ENCODE measurements at regions not wholly inside any gene's neighbourhood (a gene's known extent, or its start where the extent isn't known, plus 50 kb on each side); places are given as distances from the start of the nearest gene placed in this dataset.

DNA sequence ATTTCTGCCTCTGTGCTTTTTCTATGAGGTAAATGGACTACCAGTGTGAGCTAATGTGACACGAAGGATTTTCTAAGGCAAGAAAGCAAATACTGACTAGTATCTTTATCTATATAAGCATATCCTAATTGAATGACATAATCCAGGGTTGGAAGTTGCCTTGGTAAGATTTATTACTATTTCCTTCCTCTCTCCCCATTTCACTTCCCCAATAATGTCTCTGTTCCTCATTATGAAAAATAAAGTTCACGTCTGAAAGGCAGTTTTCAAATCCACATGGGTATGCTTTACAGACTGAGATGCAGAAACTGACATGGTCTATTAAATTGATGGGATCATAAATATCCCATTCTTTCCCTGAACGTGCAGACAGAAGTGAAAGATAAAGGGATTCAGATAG, 86.0 kb downstream of the DTWD1 start:
- DNase-seq: no peak
- Mint-ChIP-seq H3K36me3 (peaks cover 5 to 6% of the 10 kb centered on the region in 2 donors), H3K27ac (no peak overlapping the region), H3K4me1 (peaks cover 0 to 3% of the 10 kb centered on the region in 2 donors), H3K9me3 (peaks cover 18 to 23% of the 10 kb centered on the region in 2 donors), H3K27me3 (no peaks in the 10 kb centered on the region), H3K4me3 (no peak overlapping the region)
- peak; percentile 53 to 78 for ATAC-seq (replicated peaks)

DNA sequence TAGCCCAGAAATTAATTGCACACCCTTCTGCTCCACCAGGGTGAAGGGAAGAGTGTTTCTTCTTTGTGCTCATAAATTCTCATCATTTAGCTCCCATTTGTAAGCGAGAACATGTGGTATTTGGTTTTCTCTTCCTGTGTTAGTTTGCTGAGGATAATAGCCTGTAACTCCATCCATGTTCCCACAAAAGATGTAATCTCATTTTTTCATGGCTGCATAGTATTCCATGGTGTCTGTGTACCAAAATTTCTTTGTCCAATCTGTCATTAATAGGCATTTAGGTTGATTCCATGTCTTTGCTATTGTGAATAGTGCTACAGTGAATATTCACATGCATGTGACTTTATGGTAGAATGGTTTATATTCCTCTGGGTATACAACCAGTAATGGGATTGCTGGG, 86.8 kb downstream of the DTWD1 start:
- ATAC-seq (replicated peaks): no peak
- H3K36me3 Mint-ChIP-seq: peaks cover 5 to 6% of the 10 kb centered on the region in 2 donors
- no peak overlapping the region for H3K27ac Mint-ChIP-seq
- H3K9me3 Mint-ChIP-seq: peaks cover 18 to 23% of the 10 kb centered on the region in 2 donors
- DNase-seq: no peak
- H3K4me1 Mint-ChIP-seq: peaks cover 0 to 3% of the 10 kb centered on the region in 2 donors
- H3K27me3 Mint-ChIP-seq: no peaks in the 10 kb centered on the region
- no peak overlapping the region for H3K4me3 Mint-ChIP-seq

DNA sequence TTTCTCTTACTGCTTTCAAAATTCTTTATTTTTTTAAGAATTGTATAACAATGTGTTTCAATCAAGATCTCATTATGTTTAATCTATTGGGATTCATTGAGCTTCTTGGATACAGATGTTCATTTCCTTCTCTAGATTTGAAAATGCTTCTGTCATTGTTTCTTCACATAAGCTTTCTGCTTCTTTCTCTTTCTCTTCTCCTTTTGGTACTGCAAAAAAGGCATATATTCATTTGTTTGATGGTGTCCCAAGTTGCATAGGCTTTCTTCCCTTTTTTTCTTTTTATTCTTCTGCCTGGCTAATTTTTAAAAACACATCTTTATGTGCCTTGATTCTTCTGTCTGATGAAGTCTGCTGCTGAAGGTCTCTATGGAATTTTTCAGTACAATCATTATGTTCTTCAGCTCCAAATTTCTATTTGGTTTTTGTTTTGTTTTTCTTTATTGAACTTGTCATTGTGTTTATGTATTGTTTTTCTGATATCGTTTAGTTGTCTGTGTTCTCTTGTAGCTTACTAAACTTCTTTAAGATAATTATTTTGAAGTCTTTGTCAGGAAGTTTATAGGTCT, 88.9 kb downstream of the DTWD1 start:
- peaks cover 22 to 23% of the 10 kb centered on the region in 2 donors for H3K9me3 Mint-ChIP-seq
- peaks cover 0 to 9% of the 10 kb centered on the region in 2 donors for H3K27me3 Mint-ChIP-seq
- peaks cover 0 to 5% of the 10 kb centered on the region in 2 donors for H3K4me1 Mint-ChIP-seq
- ATAC-seq (replicated peaks) (no peak), DNase-seq (no peak)
- H3K36me3 Mint-ChIP-seq: peaks cover 5 to 6% of the 10 kb centered on the region in 2 donors
- no peak overlapping the region for H3K4me3 Mint-ChIP-seq
- no peak overlapping the region for H3K27ac Mint-ChIP-seq

DNA sequence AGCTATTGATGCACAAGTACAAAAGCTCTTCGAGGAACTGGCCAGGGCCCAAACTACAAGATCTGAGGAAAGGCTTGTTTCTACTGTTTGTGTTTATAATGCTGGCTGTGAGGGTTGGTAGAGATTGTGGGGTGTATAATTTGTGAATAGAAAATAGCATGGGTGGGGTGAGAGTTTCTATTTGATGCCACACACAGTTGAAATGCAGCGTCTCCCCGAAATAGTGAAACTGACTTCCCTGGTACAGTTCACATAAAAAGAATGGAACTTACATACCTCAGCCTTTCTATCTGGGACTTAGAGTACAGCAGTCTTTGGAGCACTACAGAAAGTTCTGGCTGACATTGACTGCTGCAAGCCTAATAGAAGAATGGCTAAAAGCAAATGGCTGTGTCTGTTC, 91.3 kb downstream of the DTWD1 start:
- Mint-ChIP-seq H3K4me1 (peaks cover 6 to 7% of the 10 kb centered on the region in 2 donors), H3K36me3 (peaks cover 5 to 6% of the 10 kb centered on the region in 2 donors), H3K4me3 (no peak overlapping the region), H3K27me3 (peaks cover 0 to 9% of the 10 kb centered on the region in 2 donors), H3K27ac (no peak overlapping the region), H3K9me3 (peaks cover 22 to 25% of the 10 kb centered on the region in 2 donors)
- ATAC-seq (replicated peaks) (no peak), DNase-seq (no peak)

DNA sequence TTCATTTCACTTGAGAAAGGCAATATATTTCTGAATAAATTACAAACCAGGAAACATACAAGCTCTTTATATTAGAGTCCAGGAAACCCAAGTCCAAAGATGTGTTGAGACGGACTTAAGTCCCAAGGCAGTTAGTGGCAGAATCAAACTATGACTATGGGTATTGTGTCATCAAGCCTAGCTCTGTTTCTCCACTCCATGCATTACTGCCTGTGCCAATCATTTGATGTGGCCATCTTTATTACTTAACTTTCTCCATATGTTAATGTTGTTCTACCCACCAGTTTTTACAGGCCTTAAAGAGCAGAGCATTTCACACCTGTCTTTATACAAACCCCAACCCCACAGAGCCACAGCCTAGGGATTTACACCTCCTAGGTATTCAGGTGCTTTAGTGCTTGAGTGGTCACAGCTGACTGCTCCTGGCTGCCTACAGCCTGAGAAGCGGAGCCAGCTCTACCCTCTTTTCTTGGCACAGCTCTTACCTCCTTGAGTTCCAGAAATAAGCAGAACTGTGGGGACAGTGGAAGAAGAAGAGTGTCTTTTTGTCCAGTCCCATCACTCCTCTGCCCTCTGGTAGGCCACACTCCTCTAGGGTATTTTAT, 92.1 kb downstream of the DTWD1 start:
- Mint-ChIP-seq H3K9me3 (peaks cover 22 to 23% of the 10 kb centered on the region in 2 donors), H3K27ac (no peak overlapping the region), H3K27me3 (peaks cover 0 to 9% of the 10 kb centered on the region in 2 donors), H3K4me3 (no peak overlapping the region), H3K36me3 (peaks cover 5 to 6% of the 10 kb centered on the region in 2 donors), H3K4me1 (peaks cover 6 to 7% of the 10 kb centered on the region in 2 donors)
- DNase-seq (no peak), ATAC-seq (replicated peaks) (no peak)

DNA sequence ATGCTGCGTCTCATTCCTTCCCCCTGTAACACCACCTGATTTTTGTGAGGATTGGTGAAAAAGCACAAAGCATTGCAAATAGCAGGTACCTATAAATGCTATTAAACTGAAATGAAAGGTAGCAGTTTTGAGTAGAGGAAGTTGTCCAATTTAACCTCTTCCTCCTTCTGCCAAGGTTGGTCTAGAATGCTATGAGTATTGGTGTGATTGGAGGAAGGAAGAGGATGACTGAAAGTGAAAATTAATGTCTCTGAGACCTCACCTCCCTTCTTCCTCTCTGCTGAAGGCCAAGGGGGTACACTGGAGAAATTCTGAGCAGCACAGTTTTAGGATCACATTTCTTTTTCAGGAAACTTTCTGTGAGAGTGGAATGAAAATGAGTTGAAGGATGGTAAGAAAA, 94.4 kb downstream of the DTWD1 start:
- peak; percentile 42 to 46 for ATAC-seq (replicated peaks)
- no peak for DNase-seq
- peaks cover 9 to 11% of the 10 kb centered on the region in 2 donors for H3K9me3 Mint-ChIP-seq
- H3K36me3 Mint-ChIP-seq: peaks cover 2 to 5% of the 10 kb centered on the region in 2 donors
- H3K27ac Mint-ChIP-seq: peak overlapping the region; percentile 27
- H3K27me3 Mint-ChIP-seq: peaks cover 0 to 9% of the 10 kb centered on the region in 2 donors
- peaks cover 6 to 7% of the 10 kb centered on the region in 2 donors for H3K4me1 Mint-ChIP-seq
- H3K4me3 Mint-ChIP-seq: no peak overlapping the region

DNA sequence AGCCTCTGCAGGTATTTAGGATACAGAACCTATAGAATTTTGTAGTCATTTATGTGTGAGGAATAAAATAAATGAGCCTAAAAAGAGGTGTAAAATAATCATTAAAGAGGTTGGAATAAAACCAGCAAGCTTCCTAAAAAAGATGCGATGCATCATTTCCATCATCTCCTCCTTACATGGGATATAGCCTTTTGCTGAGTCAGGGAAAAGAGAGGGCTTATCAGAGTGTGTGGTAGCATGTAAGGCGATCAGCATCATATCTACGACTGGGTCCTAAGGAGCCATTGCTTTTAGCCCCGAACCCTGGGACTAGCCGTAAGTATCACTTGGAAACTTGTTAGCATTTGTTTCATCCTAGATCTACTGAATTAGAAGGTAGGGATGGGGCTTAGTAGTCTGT, 94.9 kb downstream of the DTWD1 start:
- Mint-ChIP-seq H3K36me3 (peaks cover 2 to 5% of the 10 kb centered on the region in 2 donors), H3K27me3 (peaks cover 0 to 9% of the 10 kb centered on the region in 2 donors), H3K9me3 (peaks cover 9 to 11% of the 10 kb centered on the region in 2 donors), H3K4me1 (peaks cover 6 to 7% of the 10 kb centered on the region in 2 donors), H3K27ac (no peak overlapping the region), H3K4me3 (no peak overlapping the region)
- no peak for DNase-seq
- no peak for ATAC-seq (replicated peaks)

DNA sequence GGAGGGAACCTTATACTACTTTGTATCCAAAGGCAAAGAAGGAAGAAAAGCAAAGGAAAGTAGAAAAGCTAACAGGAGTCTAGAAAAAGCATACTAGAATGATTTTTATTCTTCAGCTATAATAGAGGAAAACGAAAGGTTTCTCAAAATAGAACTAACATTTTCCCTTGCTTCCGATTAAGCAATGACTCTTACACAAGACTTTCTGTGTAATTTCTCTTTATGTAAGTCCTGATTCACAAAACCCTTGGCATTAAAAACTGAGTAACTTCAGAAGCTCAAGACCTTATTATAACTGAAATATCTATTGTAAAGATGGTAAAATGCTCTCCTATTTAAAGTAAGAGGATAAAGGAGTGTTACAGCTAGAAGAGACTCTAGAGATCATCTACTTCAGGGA, 97.4 kb downstream of the DTWD1 start:
- peaks cover 6 to 7% of the 10 kb centered on the region in 2 donors for H3K4me1 Mint-ChIP-seq
- DNase-seq (no peak), ATAC-seq (replicated peaks) (no peak)
- peaks cover 2 to 4% of the 10 kb centered on the region in 2 donors for H3K9me3 Mint-ChIP-seq
- H3K27ac Mint-ChIP-seq: no peak overlapping the region
- H3K36me3 Mint-ChIP-seq: no peaks in the 10 kb centered on the region
- H3K27me3 Mint-ChIP-seq: peaks cover 7 to 9% of the 10 kb centered on the region in 2 donors
- H3K4me3 Mint-ChIP-seq: no peak overlapping the region

DNA sequence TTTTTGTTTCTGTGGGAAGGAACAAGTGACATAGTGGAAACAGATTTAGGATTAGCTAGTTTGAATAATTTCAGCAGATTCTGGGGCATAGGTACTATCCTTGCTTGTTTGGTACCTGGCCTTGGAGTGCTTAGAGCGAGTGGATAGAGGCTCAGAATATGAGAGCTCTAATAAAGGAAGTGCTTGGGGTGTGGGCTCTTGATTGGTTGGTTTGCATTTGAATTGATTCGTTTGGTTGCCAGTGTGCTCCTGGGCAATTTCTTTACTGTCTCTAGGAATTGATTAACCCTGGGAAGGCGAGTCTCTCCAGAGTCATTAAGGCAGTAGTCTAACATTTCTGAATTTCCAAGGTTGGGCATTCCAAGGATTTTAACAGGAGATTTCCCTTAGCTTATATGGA, 98.0 kb downstream of the DTWD1 start:
- DNase-seq (no peak), ATAC-seq (replicated peaks) (no peak)
- Mint-ChIP-seq H3K9me3 (peaks cover 1 to 2% of the 10 kb centered on the region in 2 donors), H3K36me3 (no peaks in the 10 kb centered on the region), H3K27me3 (peaks cover 5 to 7% of the 10 kb centered on the region in 2 donors), H3K27ac (no peak overlapping the region), H3K4me1 (peaks cover 6 to 7% of the 10 kb centered on the region in 2 donors), H3K4me3 (no peak overlapping the region)

DNA sequence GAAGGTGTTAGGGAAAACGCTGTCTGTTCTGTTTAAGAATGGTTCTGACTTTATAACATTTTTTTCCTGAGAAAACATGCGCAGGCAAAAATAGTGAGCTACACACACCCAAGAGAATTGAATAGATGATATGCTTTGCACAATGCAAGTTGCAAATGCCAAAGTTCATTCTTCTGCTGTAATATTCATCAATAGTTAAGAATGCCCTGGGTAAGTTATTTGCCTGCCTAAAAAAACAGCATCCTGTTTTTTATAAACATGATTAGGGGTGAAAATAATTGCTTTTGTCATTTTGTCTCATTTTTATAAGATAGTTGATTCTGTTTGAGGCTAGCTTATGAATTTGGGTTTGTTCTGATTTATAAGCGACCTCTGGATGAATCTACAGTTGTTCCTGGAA, 99.4 kb downstream of the DTWD1 start:
- H3K36me3 Mint-ChIP-seq: no peaks in the 10 kb centered on the region
- H3K4me3 Mint-ChIP-seq: no peak overlapping the region
- no peak overlapping the region for H3K27ac Mint-ChIP-seq
- peaks cover 3 to 4% of the 10 kb centered on the region in 2 donors for H3K9me3 Mint-ChIP-seq
- ATAC-seq (replicated peaks) (no peak), DNase-seq (no peak)
- peaks cover 3 to 4% of the 10 kb centered on the region in 2 donors for H3K4me1 Mint-ChIP-seq
- peaks cover 4 to 7% of the 10 kb centered on the region in 2 donors for H3K27me3 Mint-ChIP-seq

DNA sequence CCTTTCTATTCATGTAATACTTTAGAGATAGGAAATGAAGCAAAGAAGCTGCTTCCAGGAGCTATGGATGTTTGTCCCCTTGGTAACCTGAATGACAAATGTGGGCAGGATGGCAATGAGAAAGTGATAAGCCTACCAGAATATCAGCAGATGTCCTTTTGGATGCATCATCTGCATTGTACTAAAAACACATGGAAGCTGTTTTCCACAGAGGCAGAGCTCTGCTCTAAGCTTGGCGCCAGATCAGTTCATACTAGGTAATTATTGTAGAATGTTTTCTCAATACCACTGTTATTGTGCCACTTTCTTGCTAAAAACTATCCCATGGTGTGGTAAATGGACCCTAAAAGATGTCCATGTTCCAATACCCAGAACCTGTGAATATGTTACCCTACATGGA, 100.2 kb downstream of the DTWD1 start:
- no peak for DNase-seq
- no peak overlapping the region for H3K27ac Mint-ChIP-seq
- no peaks in the 10 kb centered on the region for H3K4me1 Mint-ChIP-seq
- peaks cover 10 to 11% of the 10 kb centered on the region in 2 donors for H3K9me3 Mint-ChIP-seq
- H3K4me3 Mint-ChIP-seq: no peak overlapping the region
- no peak for ATAC-seq (replicated peaks)
- H3K36me3 Mint-ChIP-seq: no peaks in the 10 kb centered on the region
- H3K27me3 Mint-ChIP-seq: peaks cover 4 to 7% of the 10 kb centered on the region in 2 donors

DNA sequence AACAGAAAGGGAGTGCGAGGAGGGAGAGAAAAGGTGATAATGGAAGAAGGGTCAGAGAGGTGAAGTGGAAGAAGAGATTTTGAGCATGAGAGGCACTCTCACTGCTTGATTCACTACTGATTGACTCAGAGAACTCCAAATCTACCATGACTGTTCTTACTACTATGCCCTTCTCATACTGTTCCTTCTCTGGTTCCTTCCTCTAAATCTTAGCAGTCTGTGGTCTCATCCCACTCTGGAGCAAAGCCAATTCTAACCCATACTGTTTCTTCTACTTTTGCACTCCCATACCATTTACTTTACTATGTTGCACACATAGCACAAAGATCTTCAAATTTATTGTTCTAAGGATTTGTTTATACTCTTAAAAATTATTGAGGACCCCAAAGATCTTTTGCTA, 100.8 kb downstream of the DTWD1 start:
- no peaks in the 10 kb centered on the region for H3K4me1 Mint-ChIP-seq
- ATAC-seq (replicated peaks) (no peak), DNase-seq (no peak)
- H3K9me3 Mint-ChIP-seq: peaks cover 13 to 16% of the 10 kb centered on the region in 2 donors
- H3K4me3 Mint-ChIP-seq: no peak overlapping the region
- H3K27ac Mint-ChIP-seq: no peak overlapping the region
- peaks cover 4 to 7% of the 10 kb centered on the region in 2 donors for H3K27me3 Mint-ChIP-seq
- H3K36me3 Mint-ChIP-seq: peaks cover 0 to 2% of the 10 kb centered on the region in 2 donors

DNA sequence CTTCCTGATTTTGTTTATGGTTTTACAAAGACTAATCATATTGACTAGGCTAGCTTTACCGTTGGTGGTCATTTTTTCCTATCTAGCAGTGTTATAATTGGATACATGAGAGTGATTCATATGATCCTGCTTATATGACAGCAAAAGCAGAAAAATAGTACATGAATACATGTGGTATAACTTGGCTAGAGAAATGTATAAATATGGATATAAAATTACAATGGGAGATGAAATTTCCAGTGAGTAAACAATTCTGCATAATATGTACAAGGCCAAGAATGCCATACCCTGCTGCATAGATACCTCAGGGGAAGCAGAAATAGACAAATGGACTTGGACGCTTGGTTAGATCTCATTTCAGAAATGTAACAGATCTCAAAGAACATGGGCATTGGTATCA, 103.1 kb downstream of the DTWD1 start:
- H3K9me3 Mint-ChIP-seq: peaks cover 16 to 18% of the 10 kb centered on the region in 2 donors
- ATAC-seq (replicated peaks): no peak
- no peaks in the 10 kb centered on the region for H3K4me1 Mint-ChIP-seq
- no peak overlapping the region for H3K4me3 Mint-ChIP-seq
- peaks cover 4 to 7% of the 10 kb centered on the region in 2 donors for H3K27me3 Mint-ChIP-seq
- H3K36me3 Mint-ChIP-seq: peaks cover 0 to 2% of the 10 kb centered on the region in 2 donors
- DNase-seq: no peak
- no peak overlapping the region for H3K27ac Mint-ChIP-seq

DNA sequence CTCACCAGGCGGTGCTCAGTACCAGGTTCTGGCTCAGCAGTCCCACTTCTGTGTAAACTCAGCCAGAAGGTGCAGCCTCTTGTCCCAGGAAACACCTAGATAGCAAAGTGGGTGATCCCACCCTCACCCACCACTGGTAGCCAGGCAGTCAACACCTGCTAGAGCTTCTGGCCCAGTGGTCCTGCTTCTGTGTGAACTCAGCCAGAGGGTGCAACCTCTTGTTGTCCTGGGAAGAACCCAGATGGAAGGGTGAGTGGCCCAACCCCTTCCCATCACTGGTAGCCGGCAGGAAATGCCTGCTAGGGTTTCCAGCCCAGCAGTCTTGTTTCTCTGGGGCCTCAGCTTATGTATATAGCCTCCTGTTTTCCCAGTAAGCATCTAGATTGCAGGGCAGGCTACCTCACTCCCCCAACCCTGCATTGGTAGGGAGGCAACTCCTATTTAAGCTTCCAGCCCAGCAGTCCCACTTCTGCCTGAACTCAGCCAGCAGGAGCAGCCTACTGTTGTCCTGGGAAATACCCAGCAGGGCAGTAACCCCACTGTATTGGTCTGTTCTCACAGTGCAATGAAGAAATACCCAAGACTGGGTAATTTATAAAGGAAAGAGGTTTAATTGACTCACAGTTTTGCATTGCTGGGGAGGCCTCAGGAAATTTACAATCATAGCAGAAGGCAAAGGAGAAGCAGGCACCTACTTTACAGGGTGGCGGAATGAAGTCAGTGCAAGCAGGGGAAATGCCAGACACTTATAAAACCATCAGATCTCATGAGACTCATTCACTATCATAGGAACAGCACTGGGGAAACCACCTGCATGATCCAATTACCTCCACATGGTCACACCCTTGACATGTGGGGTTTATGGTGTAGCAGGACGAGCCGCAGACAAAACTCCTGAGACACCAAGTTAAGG, 110.6 kb downstream of the DTWD1 start:
- DNase-seq: no peak

More for the DNA sequence above, 110.6 kb downstream of the DTWD1 start:
- no peak for ATAC-seq (replicated peaks)
- Mint-ChIP-seq H3K36me3 (peaks cover 0 to under 1% of the 10 kb centered on the region in 2 donors), H3K27me3 (peaks cover 0 to 3% of the 10 kb centered on the region in 2 donors), H3K4me1 (no peaks in the 10 kb centered on the region), H3K9me3 (peaks cover 5 to 8% of the 10 kb centered on the region in 2 donors), H3K4me3 (no peak overlapping the region), H3K27ac (no peak overlapping the region)
